T-helper 1 cell treated with Interleukin-12 subunit alpha and Interleukin-12 subunit beta and Interleukin-4 antibody, amounts not matched to agents 30 μg/mL and 1 μg/mL, for 36 hours (primary cell): ENCODE measurements at regions not wholly inside any gene's neighbourhood (a gene's known extent, or its start where the extent isn't known, plus 50 kb on each side); places are given as distances from the start of the nearest gene placed in this dataset.
"Not testable (repeated sequence)": the region's sequence is repeated elsewhere in the genome, so short reads cannot be mapped to it uniquely, and the experiment has no call there.

ENCODE experiments used
- H3K27ac Mint-ChIP-seq: one replicate; pipeline ENCODE4 v1.8.0; 2021; ENCODE audit warnings: mild to moderate bottlenecking, mixed read lengths
- H3K27me3 Mint-ChIP-seq: one replicate; pipeline ENCODE4 v1.8.0; 2021; ENCODE audit warnings: low read depth, mixed read lengths
- H3K36me3 Mint-ChIP-seq: one replicate; pipeline ENCODE4 v1.8.0; 2021; ENCODE audit warnings: low read depth, mixed read lengths
- H3K4me1 Mint-ChIP-seq: one replicate; pipeline ENCODE4 v1.8.0; 2021; ENCODE audit warnings: low read depth, mixed read lengths
- H3K4me3 Mint-ChIP-seq: one replicate; pipeline ENCODE4 v1.8.0; 2021; ENCODE audit warnings: mild to moderate bottlenecking, moderate library complexity, mixed read lengths
- H3K9me3 Mint-ChIP-seq: one replicate; pipeline ENCODE4 v1.8.0; 2021; ENCODE audit warnings: mixed read lengths

- H3K4me1 Mint-ChIP-seq = no peaks in the 10 kb centered on the region
- no peaks in the 10 kb centered on the region for H3K27me3 Mint-ChIP-seq
- no peak overlapping the region for H3K4me3 Mint-ChIP-seq
- no peak overlapping the region for H3K27ac Mint-ChIP-seq
- no peaks in the 10 kb centered on the region for H3K9me3 Mint-ChIP-seq
- no peaks in the 10 kb centered on the region for H3K36me3 Mint-ChIP-seq
Observed at GRCh38 chr5:155532621-155533311, 519.2 kb downstream of the KIF4B start.

- no peaks in the 10 kb centered on the region for H3K27me3 Mint-ChIP-seq
- H3K4me1 Mint-ChIP-seq = no peaks in the 10 kb centered on the region
- no peaks in the 10 kb centered on the region for H3K9me3 Mint-ChIP-seq
- no peak overlapping the region for H3K4me3 Mint-ChIP-seq
- H3K27ac Mint-ChIP-seq = no peak overlapping the region
- H3K36me3 Mint-ChIP-seq = no peaks in the 10 kb centered on the region
Observed at GRCh38 chr5:155540000-155540595, 526.5 kb downstream of the KIF4B start.

- no peaks in the 10 kb centered on the region for H3K27me3 Mint-ChIP-seq
- H3K9me3 Mint-ChIP-seq = peaks cover 13% of the 10 kb centered on the region
- H3K4me1 Mint-ChIP-seq = no peaks in the 10 kb centered on the region
- no peaks in the 10 kb centered on the region for H3K36me3 Mint-ChIP-seq
- no peak overlapping the region for H3K27ac Mint-ChIP-seq
- H3K4me3 Mint-ChIP-seq = no peak overlapping the region
Observed at GRCh38 chr5:155546075-155546474, 532.5 kb downstream of the KIF4B start.

GRCh38 chr5:155554500-155554899 lies 540.9 kb downstream of the KIF4B start:
- H3K36me3 Mint-ChIP-seq = no peaks in the 10 kb centered on the region
- H3K27ac Mint-ChIP-seq = no peak overlapping the region
- no peaks in the 10 kb centered on the region for H3K27me3 Mint-ChIP-seq
- no peak overlapping the region for H3K4me3 Mint-ChIP-seq
- H3K9me3 Mint-ChIP-seq = peaks cover 12% of the 10 kb centered on the region
- H3K4me1 Mint-ChIP-seq = no peaks in the 10 kb centered on the region

GRCh38 chr5:155556222-155556621 lies 542.7 kb downstream of the KIF4B start:
- Mint-ChIP-seq H3K4me1 (no peaks in the 10 kb centered on the region), H3K4me3 (no peak overlapping the region), H3K27ac (no peak overlapping the region), H3K27me3 (no peaks in the 10 kb centered on the region), H3K36me3 (no peaks in the 10 kb centered on the region), H3K9me3 (no peaks in the 10 kb centered on the region)

- no peaks in the 10 kb centered on the region for H3K36me3 Mint-ChIP-seq
- no peaks in the 10 kb centered on the region for H3K9me3 Mint-ChIP-seq
- no peak overlapping the region for H3K27ac Mint-ChIP-seq
- H3K27me3 Mint-ChIP-seq = no peaks in the 10 kb centered on the region
- no peak overlapping the region for H3K4me3 Mint-ChIP-seq
- H3K4me1 Mint-ChIP-seq = no peaks in the 10 kb centered on the region
Observed at GRCh38 chr5:155556700-155557099, 543.1 kb downstream of the KIF4B start.

GRCh38 chr5:155562158-155562557 lies 548.6 kb downstream of the KIF4B start:
- H3K9me3 Mint-ChIP-seq = peaks cover 5% of the 10 kb centered on the region
- H3K36me3 Mint-ChIP-seq = no peaks in the 10 kb centered on the region
- H3K27me3 Mint-ChIP-seq = no peaks in the 10 kb centered on the region
- H3K4me3 Mint-ChIP-seq = no peak overlapping the region
- H3K27ac Mint-ChIP-seq = no peak overlapping the region
- H3K4me1 Mint-ChIP-seq = no peaks in the 10 kb centered on the region

GRCh38 chr5:155564541-155564940 lies 551.0 kb downstream of the KIF4B start:
- no peaks in the 10 kb centered on the region for H3K36me3 Mint-ChIP-seq
- no peak overlapping the region for H3K27ac Mint-ChIP-seq
- H3K4me1 Mint-ChIP-seq = no peaks in the 10 kb centered on the region
- no peak overlapping the region for H3K4me3 Mint-ChIP-seq
- H3K9me3 Mint-ChIP-seq = peaks cover 20% of the 10 kb centered on the region
- no peaks in the 10 kb centered on the region for H3K27me3 Mint-ChIP-seq

GRCh38 chr5:155575861-155576260 lies 562.3 kb downstream of the KIF4B start:
- H3K4me3 Mint-ChIP-seq = no peak overlapping the region
- H3K27me3 Mint-ChIP-seq = no peaks in the 10 kb centered on the region
- H3K9me3 Mint-ChIP-seq = peaks cover 9% of the 10 kb centered on the region
- no peaks in the 10 kb centered on the region for H3K36me3 Mint-ChIP-seq
- no peak overlapping the region for H3K27ac Mint-ChIP-seq
- no peaks in the 10 kb centered on the region for H3K4me1 Mint-ChIP-seq

- H3K27ac Mint-ChIP-seq, H3K27me3 Mint-ChIP-seq, H3K36me3 Mint-ChIP-seq, H3K9me3 Mint-ChIP-seq, H3K4me1 Mint-ChIP-seq, H3K4me3 Mint-ChIP-seq: not testable (repeated sequence)
Observed at GRCh38 chr5:155586808-155587207, 573.3 kb downstream of the KIF4B start.

- Mint-ChIP-seq H3K4me1 (no peaks in the 10 kb centered on the region), H3K9me3 (no peaks in the 10 kb centered on the region), H3K27ac (no peak overlapping the region), H3K36me3 (no peaks in the 10 kb centered on the region), H3K27me3 (no peaks in the 10 kb centered on the region), H3K4me3 (no peak overlapping the region)
Observed at GRCh38 chr5:155587458-155587857, 573.9 kb downstream of the KIF4B start.

- no peaks in the 10 kb centered on the region for H3K9me3 Mint-ChIP-seq
- H3K4me1 Mint-ChIP-seq = no peaks in the 10 kb centered on the region
- H3K4me3 Mint-ChIP-seq = no peak overlapping the region
- no peaks in the 10 kb centered on the region for H3K36me3 Mint-ChIP-seq
- no peaks in the 10 kb centered on the region for H3K27me3 Mint-ChIP-seq
- no peak overlapping the region for H3K27ac Mint-ChIP-seq
Observed at GRCh38 chr5:155591273-155591672, 577.7 kb downstream of the KIF4B start.

- no peaks in the 10 kb centered on the region for H3K36me3 Mint-ChIP-seq
- no peaks in the 10 kb centered on the region for H3K4me1 Mint-ChIP-seq
- H3K27ac Mint-ChIP-seq = no peak overlapping the region
- no peaks in the 10 kb centered on the region for H3K27me3 Mint-ChIP-seq
- H3K4me3 Mint-ChIP-seq = no peak overlapping the region
- no peaks in the 10 kb centered on the region for H3K9me3 Mint-ChIP-seq
Observed at GRCh38 chr5:155594270-155594669, 580.7 kb downstream of the KIF4B start.

- Mint-ChIP-seq H3K27ac (no peak overlapping the region), H3K36me3 (no peaks in the 10 kb centered on the region), H3K9me3 (no peaks in the 10 kb centered on the region), H3K4me3 (no peak overlapping the region), H3K27me3 (no peaks in the 10 kb centered on the region), H3K4me1 (no peaks in the 10 kb centered on the region)
Observed at GRCh38 chr5:155595791-155596190, 582.2 kb downstream of the KIF4B start.

- Mint-ChIP-seq H3K4me3 (no peak overlapping the region), H3K4me1 (no peaks in the 10 kb centered on the region), H3K27me3 (no peaks in the 10 kb centered on the region), H3K9me3 (no peaks in the 10 kb centered on the region), H3K36me3 (no peaks in the 10 kb centered on the region), H3K27ac (no peak overlapping the region)
Observed at GRCh38 chr5:155598552-155598951, 585.0 kb downstream of the KIF4B start.
